GM12878 (cell line): ENCODE measurements at regions not wholly inside any gene's neighbourhood (a gene's known extent, or its start where the extent isn't known, plus 50 kb on each side); places are given as distances from the start of the nearest gene placed in this dataset.

ENCODE experiments used
- ATAC-seq: fragments of 200-7000 bp; cut with Tn5 transposase; 3 replicates; pipeline ENCODE4 v1.9.1; 2020; ENCODE audit warnings: mild to moderate bottlenecking, moderate library complexity
- BruUV-seq: library from RNA; stranded (reverse); fragments of 400-500 nt; replicated peaks from 2 replicates; lab custom pipeline; 2021; lab: Mats Ljungman, UMichigan
- CTCF ChIA-PET: fragments of 300-600 bp; sonication (Branson Sonifier 250); formaldehyde crosslinking; extraction: SDS; loops from one replicate; lab custom pipeline; 2021; ENCODE audit warnings: inconsistent platforms; lab: Yijun Ruan, JAX
- POLR2A ChIA-PET: fragments of 350-600 bp; formaldehyde crosslinking; extraction: SDS; loops from one replicate; lab custom pipeline; 2021; ENCODE audit warnings: inconsistent platforms; lab: Charles Lee
- RAD21 ChIA-PET: fragments of 300-600 bp; sonication (Branson Sonifier 250); formaldehyde crosslinking; loops from one replicate; lab custom pipeline; 2023; ENCODE audit warnings: antibody characterized with exemption; ENCODE audit not compliant: unreplicated experiment; lab: Charles Lee
- SMC1A ChIA-PET: fragments of 300-600 bp; sonication (Branson Sonifier 250); formaldehyde crosslinking; loops from one replicate; lab custom pipeline; 2023; ENCODE audit not compliant: unreplicated experiment, uncharacterized antibody; lab: Charles Lee
- DNase-seq: peaks from one replicate; pipeline ENCODE4 v3.0.0-alpha.2; 2011; ENCODE audit warnings: low read depth, low spot score
- FAIRE-seq: peaks from 3 replicates; lab custom pipeline; 2011; peaks lifted over from hg19 to GRCh38; lab: Jason Lieb, UNC
- H2AFZ ChIP-seq: 2 replicates; pipeline ENCODE4 v1.6.0; 2011; ENCODE audit warnings: low read depth, low read length, control low read depth; ENCODE audit not compliant: control insufficient read depth
- H3K27ac ChIP-seq: 2 replicates; pipeline ENCODE4 v1.5.1; 2011; ENCODE audit warnings: control low read depth; ENCODE audit not compliant: control insufficient read depth, insufficient read depth
- H3K27me3 ChIP-seq, 2 experiments: replicated peaks in 1 of 2; 2 replicates each; pipeline versions ENCODE4 v1.6.0 to v1.6.1; 2011; ENCODE audit warnings: low read length in 1 of 2; ENCODE audit not compliant: control insufficient read depth in 2 of 2, insufficient read depth in 2 of 2
- H3K36me3 ChIP-seq, 2 experiments: 2 replicates each; pipeline ENCODE4 v1.5.1; 2011; ENCODE audit warnings: low read length in 1 of 2; ENCODE audit not compliant: control insufficient read depth in 2 of 2, insufficient read depth in 2 of 2
- H3K4me1 ChIP-seq: 2 replicates; pipeline ENCODE4 v1.6.1; 2011; ENCODE audit warnings: mild to moderate bottlenecking, low read length, moderate library complexity, mixed read lengths; ENCODE audit not compliant: control insufficient read depth, insufficient read depth
- H3K4me2 ChIP-seq: 2 replicates; pipeline ENCODE4 v1.6.0; 2011; ENCODE audit warnings: control low read depth; ENCODE audit not compliant: control insufficient read depth, insufficient read depth
- H3K4me3 ChIP-seq: fragments of 200-600 bp; sonication (generic); 2 replicates; pipeline ENCODE4 v1.5.1; 2016
- H3K79me2 ChIP-seq: 2 replicates; pipeline ENCODE4 v1.6.0; 2011; ENCODE audit warnings: low read length; ENCODE audit not compliant: control insufficient read depth, insufficient read depth
- H3K9ac ChIP-seq: 2 replicates; pipeline ENCODE4 v1.8.0; 2011; ENCODE audit warnings: low read length, control low read depth, mixed read lengths; ENCODE audit not compliant: control insufficient read depth, insufficient read depth
- H3K9me3 ChIP-seq: replicated peaks from 3 replicates; pipeline ENCODE4 v1.5.1; 2011; ENCODE audit warnings: mild to moderate bottlenecking, low read length; ENCODE audit not compliant: control insufficient read depth, insufficient read depth
- H4K20me1 ChIP-seq: 2 replicates; pipeline ENCODE4 v1.6.0; 2011; ENCODE audit not compliant: control insufficient read depth, insufficient read depth
- SREBF1 ChIP-seq: IDR thresholded peaks from 2 replicates; pipeline ENCODE4 v1.6.1; 2012; ENCODE audit warnings: mild to moderate bottlenecking, low read length
- TCF12 ChIP-seq: IDR thresholded peaks from 2 replicates; pipeline ENCODE4 v1.6.1; 2011; ENCODE audit warnings: low read depth, mild to moderate bottlenecking, low read length
- WGBS: methylation state at CpG from one replicate; pipeline ENCODE4 v1.1.6; 2016; ENCODE audit warnings: low lambda C conversion rate; ENCODE audit not compliant: insufficient replicate concordance, insufficient coverage; ENCODE audit errors: missing lambda C conversion rate; 5-methylcytosine and 5-hydroxymethylcytosine counted together
- in situ Hi-C: fragments of 300-500 bp; cut with MboI; formaldehyde crosslinking; loops from 9 replicates; pipeline ENCODE4 v1.14.3; 2018; ENCODE audit warnings: mixed read lengths
- intact Hi-C: fragments of 100-400 bp; cut with micrococcal nuclease; formaldehyde crosslinking; loops from one replicate; pipeline ENCODE4 v1.14.2; 2022; ENCODE audit not compliant: unreplicated experiment
- TF ChIP-seq, protein P1 (sequence below), 3 experiments: IDR thresholded peaks in 2 of 3; conservative IDR thresholded peaks in 1 of 3; 2 replicates each; pipeline ENCODE4 v1.5.1; 2011; ENCODE audit warnings: low read depth in 3 of 3, low read length in 3 of 3, mild to moderate bottlenecking in 3 of 3, control low read depth in 2 of 3, moderate library complexity in 2 of 3, inconsistent platforms in 1 of 3, mixed read lengths in 1 of 3; ENCODE audit not compliant: control insufficient read depth in 2 of 3, insufficient read depth in 1 of 3; ENCODE audit errors: extremely low read depth in 1 of 3
- TF ChIP-seq, protein P2 (sequence below): IDR thresholded peaks from 2 replicates; pipeline ENCODE4 v1.6.1; 2011; ENCODE audit warnings: low read depth, mild to moderate bottlenecking, low read length, moderate library complexity, borderline replicate concordance; ENCODE audit errors: extremely low read depth

DNA sequence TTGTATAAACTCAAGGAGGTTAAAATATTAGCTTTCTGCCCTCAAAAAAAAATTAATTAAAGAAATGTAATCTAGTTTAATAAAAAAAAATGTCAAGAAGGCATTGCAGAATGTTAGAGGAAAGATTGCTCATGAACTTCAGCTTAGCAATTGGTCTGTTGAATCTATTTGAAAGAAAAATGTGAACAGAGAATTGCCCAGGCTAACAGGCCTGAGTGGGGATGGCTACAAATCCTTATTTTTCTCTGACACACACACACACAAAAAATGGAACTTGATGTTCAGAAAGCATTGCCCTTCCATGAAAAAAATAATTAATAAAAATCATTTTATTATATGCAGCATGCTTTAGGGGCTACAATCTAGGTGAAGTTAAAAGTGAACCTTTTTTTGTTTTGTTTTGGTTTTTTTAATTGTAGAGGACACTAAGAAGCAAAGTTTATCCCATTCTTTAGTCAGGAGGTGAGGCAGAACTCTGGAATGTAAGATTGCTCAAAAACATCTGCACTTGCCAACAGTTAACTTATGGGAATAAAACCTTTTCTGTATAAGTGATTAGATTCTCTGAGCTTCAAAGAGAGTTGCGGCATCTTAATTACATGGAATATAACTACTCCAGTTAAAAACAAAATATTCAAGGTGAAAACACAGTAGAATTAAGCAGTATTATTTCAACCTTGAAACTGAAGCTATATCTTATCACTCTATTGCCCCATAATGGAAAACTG is 658.5 kb upstream of the ADGRL2 start:
- in situ Hi-C loops (no loop called here), intact Hi-C loops (no loop called here)
- DNase-seq = no peak
- Histone ChIP-seq H4K20me1 (no peaks in the 10 kb centered on the region), H3K36me3 (no peaks in the 10 kb centered on the region), H3K4me3 (no peak overlapping the region), H3K27me3 (no peaks in the 10 kb centered on the region), H3K27ac (no peak overlapping the region), H3K9ac (no peak overlapping the region), H3K9me3 (no peaks in the 10 kb centered on the region), H3K4me2 (no peak overlapping the region), H2AFZ (no peak overlapping the region), H3K79me2 (no peaks in the 10 kb centered on the region), H3K4me1 (no peaks in the 10 kb centered on the region)
- POLR2A ChIA-PET = no interaction called here
- FAIRE-seq = no peak
- RAD21 ChIA-PET = no interaction called here
- 100% methylated on average over 1 of the region's 1 CpG for WGBS
- ATAC-seq = no peak
- CTCF ChIA-PET = no interaction called here
- TF ChIP-seq, protein P1, sequence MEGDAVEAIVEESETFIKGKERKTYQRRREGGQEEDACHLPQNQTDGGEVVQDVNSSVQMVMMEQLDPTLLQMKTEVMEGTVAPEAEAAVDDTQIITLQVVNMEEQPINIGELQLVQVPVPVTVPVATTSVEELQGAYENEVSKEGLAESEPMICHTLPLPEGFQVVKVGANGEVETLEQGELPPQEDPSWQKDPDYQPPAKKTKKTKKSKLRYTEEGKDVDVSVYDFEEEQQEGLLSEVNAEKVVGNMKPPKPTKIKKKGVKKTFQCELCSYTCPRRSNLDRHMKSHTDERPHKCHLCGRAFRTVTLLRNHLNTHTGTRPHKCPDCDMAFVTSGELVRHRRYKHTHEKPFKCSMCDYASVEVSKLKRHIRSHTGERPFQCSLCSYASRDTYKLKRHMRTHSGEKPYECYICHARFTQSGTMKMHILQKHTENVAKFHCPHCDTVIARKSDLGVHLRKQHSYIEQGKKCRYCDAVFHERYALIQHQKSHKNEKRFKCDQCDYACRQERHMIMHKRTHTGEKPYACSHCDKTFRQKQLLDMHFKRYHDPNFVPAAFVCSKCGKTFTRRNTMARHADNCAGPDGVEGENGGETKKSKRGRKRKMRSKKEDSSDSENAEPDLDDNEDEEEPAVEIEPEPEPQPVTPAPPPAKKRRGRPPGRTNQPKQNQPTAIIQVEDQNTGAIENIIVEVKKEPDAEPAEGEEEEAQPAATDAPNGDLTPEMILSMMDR (IDR thresholded peaks at IDR 0.05 in 2 of 3, conservative IDR thresholded peaks at IDR 0.05 in 1 of 3; ENCODE audit: control insufficient read depth in 2 of 3, extremely low read depth in 1 of 3, insufficient read depth in 1 of 3, low read depth in 3 of 3, low read length in 3 of 3) = no peak
- TF ChIP-seq SREBF1 (no peak), TCF12 (no peak)
- TF ChIP-seq, protein P2, sequence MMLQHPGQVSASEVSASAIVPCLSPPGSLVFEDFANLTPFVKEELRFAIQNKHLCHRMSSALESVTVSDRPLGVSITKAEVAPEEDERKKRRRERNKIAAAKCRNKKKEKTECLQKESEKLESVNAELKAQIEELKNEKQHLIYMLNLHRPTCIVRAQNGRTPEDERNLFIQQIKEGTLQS = no peak
- SMC1A ChIA-PET = no interaction called here
- BruUV-seq = no TSS peak
